IMR-90 (cell line): ENCODE measurements at regions not wholly inside any gene's neighbourhood (a gene's known extent, or its start where the extent isn't known, plus 50 kb on each side); places are given as distances from the start of the nearest gene placed in this dataset.

ENCODE experiments used
- ATAC-seq: fragments of 200-7000 bp; cut with Tn5 transposase; 2 replicates; pipeline ENCODE4 v1.9.1; 2020; ENCODE audit warnings: low read depth, mild to moderate bottlenecking, moderate library complexity
- BruUV-seq: library from RNA; stranded (reverse); fragments of 400-500 nt; replicated peaks from 2 replicates; lab custom pipeline; 2021; lab: Mats Ljungman, UMichigan
- CTCF ChIA-PET: fragments of 300-600 bp; formaldehyde crosslinking; extraction: SDS; loops from one replicate; lab custom pipeline; 2021; ENCODE audit warnings: antibody characterized with exemption; lab: Yijun Ruan, JAX
- POLR2A ChIA-PET: fragments of 300-600 bp; sonication (Branson Sonifier 250); formaldehyde crosslinking; loops from one replicate; lab custom pipeline; 2022; ENCODE audit warnings: antibody characterized with exemption; ENCODE audit not compliant: unreplicated experiment; lab: Charles Lee
- DNase-seq: peaks from one replicate; pipeline ENCODE4 v3.0.0; 2013
- H2AFZ ChIP-seq: replicated peaks from 2 replicates; pipeline ENCODE3; 2013; ENCODE audit warnings: low read length, mild to moderate bottlenecking; ENCODE audit not compliant: poor library complexity
- H2AK5ac ChIP-seq: 2 replicates; pipeline ENCODE4 v1.6.1; 2013; ENCODE audit warnings: low read depth, low read length, inconsistent platforms
- H2AK9ac ChIP-seq: replicated peaks from 2 replicates; pipeline ENCODE3; 2013; ENCODE audit warnings: mild to moderate bottlenecking, low read depth, low read length, moderate library complexity; ENCODE audit not compliant: poor library complexity
- H2BK120ac ChIP-seq: 2 replicates; pipeline ENCODE4 v1.6.1; 2013; ENCODE audit warnings: low read depth, low read length, inconsistent platforms
- H2BK15ac ChIP-seq: 3 replicates; pipeline ENCODE4 v1.6.1; 2013; ENCODE audit warnings: low read depth, low read length, inconsistent platforms
- H2BK20ac ChIP-seq: 2 replicates; pipeline ENCODE4 v1.6.1; 2013; ENCODE audit warnings: low read depth, mild to moderate bottlenecking, inconsistent platforms, low read length, moderate library complexity
- H2BK5ac ChIP-seq: 2 replicates; pipeline ENCODE4 v1.6.1; 2013; ENCODE audit warnings: mild to moderate bottlenecking, low read depth, low read length, inconsistent platforms; ENCODE audit not compliant: poor library complexity, severe bottlenecking
- H3K14ac ChIP-seq: replicated peaks from 2 replicates; pipeline ENCODE4 v1.6.1; 2013; ENCODE audit warnings: low read depth, low read length, inconsistent platforms
- H3K18ac ChIP-seq: 2 replicates; pipeline ENCODE4 v1.6.1; 2013; ENCODE audit warnings: low read depth, low read length, control low read depth
- H3K23ac ChIP-seq: 2 replicates; pipeline ENCODE4 v1.6.1; 2013; ENCODE audit warnings: low read depth, low read length, inconsistent platforms
- H3K27ac ChIP-seq: 2 replicates; pipeline ENCODE4 v1.5.1; 2013; ENCODE audit warnings: mild to moderate bottlenecking, control low read depth, low read length; ENCODE audit not compliant: insufficient read depth
- H3K27me3 ChIP-seq: 2 replicates; pipeline ENCODE4 v1.6.1; 2013; ENCODE audit warnings: low read length; ENCODE audit not compliant: control insufficient read depth, insufficient read depth
- H3K36me3 ChIP-seq: 2 replicates; pipeline ENCODE4 v1.6.1; 2013; ENCODE audit warnings: low read length, mixed read lengths; ENCODE audit not compliant: control insufficient read depth, insufficient read depth
- H3K4ac ChIP-seq: 2 replicates; pipeline ENCODE4 v1.6.1; 2013; ENCODE audit warnings: low read depth, low read length, inconsistent platforms
- H3K4me1 ChIP-seq: 2 replicates; pipeline ENCODE4 v1.6.1; 2013; ENCODE audit warnings: low read length, mixed read lengths; ENCODE audit not compliant: control insufficient read depth, insufficient read depth
- H3K4me2 ChIP-seq: 2 replicates; pipeline ENCODE4 v1.6.1; 2013; ENCODE audit warnings: low read depth, mild to moderate bottlenecking, control low read depth, low read length, moderate library complexity
- H3K4me3 ChIP-seq: 2 replicates; pipeline ENCODE4 v1.5.1; 2013; ENCODE audit warnings: low read depth, mild to moderate bottlenecking, control low read depth, low read length, moderate library complexity; ENCODE audit not compliant: insufficient read depth
- H3K56ac ChIP-seq: 2 replicates; pipeline ENCODE4 v1.6.1; 2013; ENCODE audit warnings: low read length, inconsistent platforms; ENCODE audit not compliant: insufficient read depth; ENCODE audit errors: extremely low read depth
- H3K79me1 ChIP-seq, 2 experiments: 2 replicates each; pipeline ENCODE4 v1.6.1; 2013; ENCODE audit warnings: low read length in 2 of 2, inconsistent platforms in 1 of 2, low read depth in 1 of 2
- H3K9ac ChIP-seq: 2 replicates; pipeline ENCODE4 v1.6.1; 2013; ENCODE audit warnings: low read depth, low read length, control low read depth
- H3K9me1 ChIP-seq: 2 replicates; pipeline ENCODE4 v1.6.1; 2013; ENCODE audit warnings: low read length, inconsistent platforms; ENCODE audit not compliant: insufficient read depth
- H3K9me3 ChIP-seq: 2 replicates; pipeline ENCODE4 v1.6.1; 2013; ENCODE audit warnings: low read length; ENCODE audit not compliant: control insufficient read depth, insufficient read depth
- H4K20me1 ChIP-seq: 2 replicates; pipeline ENCODE4 v1.6.1; 2013; ENCODE audit warnings: low read length, inconsistent platforms; ENCODE audit not compliant: insufficient read depth
- H4K5ac ChIP-seq: 2 replicates; pipeline ENCODE4 v1.6.1; 2013; ENCODE audit warnings: mild to moderate bottlenecking, low read depth, low read length, control low read depth
- H4K8ac ChIP-seq, 2 experiments: 2 replicates each; pipeline ENCODE4 v1.6.1; 2013; ENCODE audit warnings: low read depth in 2 of 2, low read length in 2 of 2, control low read depth in 1 of 2, inconsistent platforms in 1 of 2
- H4K91ac ChIP-seq: 2 replicates; pipeline ENCODE4 v1.6.1; 2013; ENCODE audit warnings: low read depth, low read length, inconsistent platforms; ENCODE audit not compliant: insufficient read depth
- CEBPB ChIP-seq: IDR thresholded peaks from 2 replicates; pipeline ENCODE4 v1.6.1; 2012; ENCODE audit warnings: low read depth, low read length, improper control_type of control experiment
- CHD1 ChIP-seq: IDR thresholded peaks from 2 replicates; pipeline ENCODE4 v1.6.1; 2012; ENCODE audit warnings: low read depth, low read length, improper control_type of control experiment
- CTCF ChIP-seq: conservative IDR thresholded peaks from 2 replicates; pipeline ENCODE4 v1.5.1; 2012; ENCODE audit warnings: mild to moderate bottlenecking, low read depth, low read length, improper control_type of control experiment
- MXI1 ChIP-seq: IDR thresholded peaks from 2 replicates; pipeline ENCODE4 v1.6.1; 2012; ENCODE audit warnings: low read depth, mild to moderate bottlenecking, low read length, moderate library complexity, borderline replicate concordance
- POLR2A ChIP-seq: IDR thresholded peaks from 2 replicates; pipeline ENCODE4 v1.6.1; 2012; ENCODE audit warnings: mild to moderate bottlenecking, low read depth, low read length
- RAD21 ChIP-seq: IDR thresholded peaks from 2 replicates; pipeline ENCODE4 v1.6.1; 2012; ENCODE audit warnings: low read length, improper control_type of control experiment
- RCOR1 ChIP-seq: IDR thresholded peaks from 2 replicates; pipeline ENCODE4 v1.6.1; 2012; ENCODE audit warnings: mild to moderate bottlenecking, low read length, improper control_type of control experiment; ENCODE audit not compliant: insufficient replicate concordance
- USF2 ChIP-seq: fragments of 150-350 bp; IDR thresholded peaks from 2 replicates; pipeline ENCODE4 v1.6.1; 2017; ENCODE audit warnings: mild to moderate bottlenecking, antibody characterized with exemption, low read length, low read depth
- WGBS, 2 experiments: methylation state at CpG; one replicate each; pipeline versions ENCODE4 v1.1.5 to v1.1.7; 2013; ENCODE audit warnings: missing lambda C conversion rate in 2 of 2; ENCODE audit not compliant: insufficient read length in 1 of 2; ENCODE audit errors: extremely low coverage in 2 of 2; 5-methylcytosine and 5-hydroxymethylcytosine counted together
- dilution Hi-C: fragments of 300-500 bp; cut with HindIII; formaldehyde crosslinking; loops from one replicate; pipeline ENCODE4 v1.14.3; 2018; ENCODE audit warnings: low sequenced_read_pairs; ENCODE audit not compliant: unreplicated experiment
- in situ Hi-C: fragments of 300-500 bp; cut with MboI; formaldehyde crosslinking; loops from 3 replicates; pipeline ENCODE4 v1.14.3; 2019; ENCODE audit warnings: low sequenced_read_pairs, inconsistent platforms, mixed read lengths
- intact Hi-C: fragments of 100-400 bp; cut with micrococcal nuclease; formaldehyde crosslinking; loops from 2 replicates; pipeline ENCODE4 v1.10.0; 2022

- no peak overlapping the region for H2BK20ac ChIP-seq
- no peak overlapping the region for H4K8ac ChIP-seq
- TF ChIP-seq CHD1 (no peak), MXI1 (no peak), CTCF (no peak), POLR2A (no peak), RCOR1 (no peak), USF2 (no peak), RAD21 (no peak), CEBPB (no peak)
- H4K5ac ChIP-seq = no peak overlapping the region
- no peak overlapping the region for H2BK120ac ChIP-seq
- H2AK5ac ChIP-seq = no peak overlapping the region
- H3K79me1 ChIP-seq = no peaks in the 10 kb centered on the region
- H3K27ac ChIP-seq = no peak overlapping the region
- no peak for ATAC-seq
- no peak overlapping the region for H2AFZ ChIP-seq
- no peaks in the 10 kb centered on the region for H3K9me3 ChIP-seq
- BruUV-seq = no TSS peak
- intact Hi-C loops (no loop called here), in situ Hi-C loops (no loop called here), dilution Hi-C loops (no loop called here)
- H3K27me3 ChIP-seq = no peaks in the 10 kb centered on the region
- H3K9ac ChIP-seq = no peak overlapping the region
- no peaks in the 10 kb centered on the region for H3K4me1 ChIP-seq
- no peak overlapping the region for H2BK15ac ChIP-seq
- no CpG with 5 or more reads among the region's 2 CpGs for WGBS, 2 experiments
- no peak overlapping the region for H2AK9ac ChIP-seq
- DNase-seq = no peak
- no peaks in the 10 kb centered on the region for H3K9me1 ChIP-seq
- H3K23ac ChIP-seq = no peak overlapping the region
- POLR2A ChIA-PET = no interaction called here
- no peak overlapping the region for H4K91ac ChIP-seq
- H3K56ac ChIP-seq = no peak overlapping the region
- CTCF ChIA-PET = no interaction called here
- no peak overlapping the region for H3K18ac ChIP-seq
- no peak overlapping the region for H3K4me2 ChIP-seq
- no peak overlapping the region for H3K4me3 ChIP-seq
- H4K20me1 ChIP-seq = no peaks in the 10 kb centered on the region
- H3K14ac ChIP-seq = no peak overlapping the region
- no peaks in the 10 kb centered on the region for H3K36me3 ChIP-seq
- H2BK5ac ChIP-seq = no peak overlapping the region
- no peak overlapping the region for H3K4ac ChIP-seq
Observed at GRCh38 chr5:126274076-126274762, 149.0 kb upstream of the GRAMD2B start.
